Stimulated activated CD4-positive, alpha-beta T cell treated with anti-CD3 and anti-CD28 coated beads, TNF-alpha, amount 100 ng/mL, for 48 hours (primary cell): ENCODE measurements at regions not wholly inside any gene's neighbourhood (a gene's known extent, or its start where the extent isn't known, plus 50 kb on each side); places are given as distances from the start of the nearest gene placed in this dataset.

Source experiments
- DNase-seq, 3 donors: peaks; one replicate each; pipeline ENCODE4 v3.0.0-alpha.2; 2020; ENCODE audit warnings: low read depth in 3 of 3

DNA sequence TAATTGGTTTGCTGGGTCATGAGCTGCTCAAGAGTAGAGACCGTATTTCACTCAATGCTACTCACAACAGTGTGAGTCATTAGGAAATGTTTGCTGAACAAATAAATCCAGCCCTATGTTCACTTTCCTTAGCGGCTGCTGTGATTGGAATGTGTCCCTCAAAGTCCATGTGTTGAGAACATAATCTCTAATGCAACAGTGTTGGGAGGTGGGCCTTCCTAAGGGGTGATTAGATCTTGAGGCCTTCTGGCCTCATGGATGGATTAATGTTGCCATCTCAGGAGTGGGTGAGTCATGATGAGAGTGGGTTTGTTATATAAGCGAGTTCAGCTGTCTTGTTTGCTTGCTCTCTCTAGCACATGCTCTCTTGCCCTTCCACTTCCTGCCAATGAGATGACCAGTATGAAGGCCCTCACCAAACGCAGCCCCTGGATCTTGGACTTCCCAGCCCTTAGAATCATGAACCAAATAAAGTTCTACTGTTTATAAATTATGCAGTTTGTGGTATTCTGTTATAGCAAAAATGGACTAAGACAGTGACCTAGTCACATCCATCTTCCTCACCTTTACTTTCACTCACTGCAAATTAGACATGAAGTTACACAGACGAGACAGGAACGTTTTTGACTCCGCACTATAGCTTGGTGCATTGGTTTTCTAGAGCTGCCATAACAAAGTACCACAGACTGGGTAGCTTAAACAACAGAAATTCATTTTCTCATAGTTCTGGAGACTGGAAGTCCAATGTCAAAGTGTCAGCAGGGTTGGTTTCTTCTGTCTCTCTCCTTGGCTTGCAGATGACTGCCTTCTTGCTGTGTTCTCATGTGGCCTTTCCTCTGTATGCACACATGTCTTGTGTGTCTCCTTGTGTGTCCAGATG lies 50.9 kb upstream of the FAM169A start:
- DNase-seq: no peak
